Fibroblast of the aortic adventitia (primary cell): ENCODE measurements at regions not wholly inside any gene's neighbourhood (a gene's known extent, or its start where the extent isn't known, plus 50 kb on each side); places are given as distances from the start of the nearest gene placed in this dataset.

Source experiments
- DNase-seq: peaks from one replicate; pipeline ENCODE4 v3.0.0-alpha.2; 2010; ENCODE audit warnings: low read depth
- H3K4me3 ChIP-seq: 2 replicates; pipeline ENCODE4 v1.5.1; 2011; ENCODE audit warnings: low read depth, mild to moderate bottlenecking, control low read depth, low read length, moderate library complexity
- CTCF ChIP-seq: IDR thresholded peaks from 2 replicates; pipeline ENCODE4 v1.5.1; 2011; ENCODE audit warnings: mild to moderate bottlenecking, low read length, control low read depth, inconsistent platforms; ENCODE audit not compliant: insufficient read depth

GRCh38 chr12:86903159-86903558 lies 647.0 kb upstream of the MGAT4C start:
- no peak for DNase-seq
- TF ChIP-seq CTCF = no peak
- no peak overlapping the region for H3K4me3 ChIP-seq

- no peak for TF ChIP-seq CTCF
- no peak overlapping the region for H3K4me3 ChIP-seq
- no peak for DNase-seq
Measured at GRCh38 chr12:86860776-86861175, 604.6 kb upstream of the MGAT4C start.

- TF ChIP-seq CTCF = no peak
- DNase-seq = no peak
- no peak overlapping the region for H3K4me3 ChIP-seq
Measured at GRCh38 chr12:86852451-86852850, 596.3 kb upstream of the MGAT4C start.

GRCh38 chr12:86838711-86839110 lies 582.5 kb upstream of the MGAT4C start:
- peak; percentile 21 for TF ChIP-seq CTCF
- peak overlapping the region; percentile 10 for H3K4me3 ChIP-seq
- DNase-seq = peak; percentile 38

- no peak for DNase-seq
- TF ChIP-seq CTCF = no peak
- no peak overlapping the region for H3K4me3 ChIP-seq
Measured at GRCh38 chr12:86838260-86838659, 582.1 kb upstream of the MGAT4C start.

- no peak overlapping the region for H3K4me3 ChIP-seq
- DNase-seq = peak; percentile 5
- TF ChIP-seq CTCF = no peak
Measured at GRCh38 chr12:86837246-86837645, 581.1 kb upstream of the MGAT4C start.

GRCh38 chr12:86834217-86834616 lies 578.0 kb upstream of the MGAT4C start:
- H3K4me3 ChIP-seq = no peak overlapping the region
- no peak for TF ChIP-seq CTCF
- DNase-seq = no peak
